ENCODE measurements at regions not wholly inside any gene's neighbourhood (a gene's known extent, or its start where the extent isn't known, plus 50 kb on each side); places are given as distances from the start of the nearest gene placed in this dataset.

GRCh38 chr1:60274422-60275290 is 201.1 kb upstream of the C1orf87 start:
- Histone ChIP-seq H3K9me3 (ENCODE audit: insufficient read depth, low read length) (no peaks in the 10 kb centered on the region), H3K4me3 (ENCODE audit: insufficient read length, low read depth) (no peak overlapping the region), H3K4me1 (ENCODE audit: insufficient read depth, insufficient read length) (no peaks in the 10 kb centered on the region), H3K9ac (ENCODE audit: insufficient read length, low read depth) (no peak overlapping the region), H3K36me3 (ENCODE audit: insufficient read depth, insufficient read length, low read length) (no peaks in the 10 kb centered on the region), H3K27me3 (ENCODE audit: insufficient read depth, insufficient read length) (no peaks in the 10 kb centered on the region)
- no peak for DNase-seq (ENCODE audit: low read depth, low spot score)
- TF ChIP-seq YY1 (IDR thresholded peaks at IDR 0.05; ENCODE audit: insufficient read depth, insufficient read length) (no peak), SUZ12 (IDR thresholded peaks at IDR 0.05; ENCODE audit: extremely low read depth, insufficient read depth, insufficient read length) (no peak), ZNF274 (IDR thresholded peaks at IDR 0.05; ENCODE audit: low read depth, low read length) (no peak)

GRCh38 chr1:60273185-60273584 is 199.6 kb upstream of the C1orf87 start:
- Histone ChIP-seq H3K27me3 (ENCODE audit: insufficient read depth, insufficient read length) (no peaks in the 10 kb centered on the region), H3K4me3 (ENCODE audit: insufficient read length, low read depth) (no peak overlapping the region), H3K9ac (ENCODE audit: insufficient read length, low read depth) (no peak overlapping the region), H3K9me3 (ENCODE audit: insufficient read depth, low read length) (no peaks in the 10 kb centered on the region), H3K36me3 (ENCODE audit: insufficient read depth, insufficient read length, low read length) (no peaks in the 10 kb centered on the region), H3K4me1 (ENCODE audit: insufficient read depth, insufficient read length) (no peaks in the 10 kb centered on the region)
- TF ChIP-seq ZNF274 (IDR thresholded peaks at IDR 0.05; ENCODE audit: low read depth, low read length): no peak
- DNase-seq (ENCODE audit: low read depth, low spot score): no peak

- H3K4me3 ChIP-seq (ENCODE audit: insufficient read length, low read depth): no peak overlapping the region
- no peaks in the 10 kb centered on the region for H3K27me3 ChIP-seq (ENCODE audit: insufficient read depth, insufficient read length)
- H3K4me1 ChIP-seq (ENCODE audit: insufficient read depth, insufficient read length): no peaks in the 10 kb centered on the region
- no peaks in the 10 kb centered on the region for H3K9me3 ChIP-seq (ENCODE audit: insufficient read depth, low read length)
- H3K36me3 ChIP-seq (ENCODE audit: insufficient read depth, insufficient read length, low read length): no peaks in the 10 kb centered on the region
- no peak overlapping the region for H3K9ac ChIP-seq (ENCODE audit: insufficient read length, low read depth)
- DNase-seq (ENCODE audit: low read depth, low spot score): no peak
- TF ChIP-seq YY1 (IDR thresholded peaks at IDR 0.05; ENCODE audit: insufficient read depth, insufficient read length) (no peak), ZNF274 (IDR thresholded peaks at IDR 0.05; ENCODE audit: low read depth, low read length) (no peak), SUZ12 (IDR thresholded peaks at IDR 0.05; ENCODE audit: extremely low read depth, insufficient read depth, insufficient read length) (no peak)
Observed at GRCh38 chr1:60271041-60271440, 197.5 kb upstream of the C1orf87 start.

- no peak for TF ChIP-seq ZNF274 (IDR thresholded peaks at IDR 0.05; ENCODE audit: low read depth, low read length)
- no peak for TF ChIP-seq YY1 (IDR thresholded peaks at IDR 0.05; ENCODE audit: insufficient read depth, insufficient read length)
- TF ChIP-seq SUZ12 (IDR thresholded peaks at IDR 0.05; ENCODE audit: extremely low read depth, insufficient read depth, insufficient read length): no peak
- Histone ChIP-seq H3K36me3 (ENCODE audit: insufficient read depth, insufficient read length, low read length) (no peaks in the 10 kb centered on the region), H3K27me3 (ENCODE audit: insufficient read depth, insufficient read length) (no peaks in the 10 kb centered on the region), H3K4me1 (ENCODE audit: insufficient read depth, insufficient read length) (no peaks in the 10 kb centered on the region), H3K4me3 (ENCODE audit: insufficient read length, low read depth) (no peak overlapping the region), H3K9ac (ENCODE audit: insufficient read length, low read depth) (no peak overlapping the region), H3K9me3 (ENCODE audit: insufficient read depth, low read length) (no peaks in the 10 kb centered on the region)
- no peak for DNase-seq (ENCODE audit: low read depth, low spot score)
Observed at GRCh38 chr1:60268451-60268850, 194.9 kb upstream of the C1orf87 start.

GRCh38 chr1:60265560-60266535 is 192.3 kb upstream of the C1orf87 start:
- DNase-seq (ENCODE audit: low read depth, low spot score): no peak
- H3K36me3 ChIP-seq (ENCODE audit: insufficient read depth, insufficient read length, low read length): no peaks in the 10 kb centered on the region
- H3K4me3 ChIP-seq (ENCODE audit: insufficient read length, low read depth): no peak overlapping the region
- no peak overlapping the region for H3K9ac ChIP-seq (ENCODE audit: insufficient read length, low read depth)
- TF ChIP-seq SUZ12 (IDR thresholded peaks at IDR 0.05; ENCODE audit: extremely low read depth, insufficient read depth, insufficient read length) (no peak), YY1 (IDR thresholded peaks at IDR 0.05; ENCODE audit: insufficient read depth, insufficient read length) (no peak), ZNF274 (IDR thresholded peaks at IDR 0.05; ENCODE audit: low read depth, low read length) (no peak)
- H3K27me3 ChIP-seq (ENCODE audit: insufficient read depth, insufficient read length): no peaks in the 10 kb centered on the region
- H3K9me3 ChIP-seq (ENCODE audit: insufficient read depth, low read length): no peaks in the 10 kb centered on the region
- H3K4me1 ChIP-seq (ENCODE audit: insufficient read depth, insufficient read length): no peaks in the 10 kb centered on the region

- Histone ChIP-seq H3K4me1 (ENCODE audit: insufficient read depth, insufficient read length) (no peaks in the 10 kb centered on the region), H3K27me3 (ENCODE audit: insufficient read depth, insufficient read length) (no peaks in the 10 kb centered on the region), H3K36me3 (ENCODE audit: insufficient read depth, insufficient read length, low read length) (no peaks in the 10 kb centered on the region), H3K4me3 (ENCODE audit: insufficient read length, low read depth) (no peak overlapping the region), H3K9ac (ENCODE audit: insufficient read length, low read depth) (no peak overlapping the region), H3K9me3 (ENCODE audit: insufficient read depth, low read length) (no peaks in the 10 kb centered on the region)
- TF ChIP-seq YY1 (IDR thresholded peaks at IDR 0.05; ENCODE audit: insufficient read depth, insufficient read length) (no peak), ZNF274 (IDR thresholded peaks at IDR 0.05; ENCODE audit: low read depth, low read length) (no peak), SUZ12 (IDR thresholded peaks at IDR 0.05; ENCODE audit: extremely low read depth, insufficient read depth, insufficient read length) (no peak)
- DNase-seq (ENCODE audit: low read depth, low spot score): no peak
Observed at GRCh38 chr1:60262701-60263100, 189.1 kb upstream of the C1orf87 start.

GRCh38 chr1:60257531-60257930 is 184.0 kb upstream of the C1orf87 start:
- TF ChIP-seq YY1 (IDR thresholded peaks at IDR 0.05; ENCODE audit: insufficient read depth, insufficient read length): no peak
- TF ChIP-seq SUZ12 (IDR thresholded peaks at IDR 0.05; ENCODE audit: extremely low read depth, insufficient read depth, insufficient read length): no peak
- no peak for TF ChIP-seq ZNF274 (IDR thresholded peaks at IDR 0.05; ENCODE audit: low read depth, low read length)
- no peaks in the 10 kb centered on the region for H3K36me3 ChIP-seq (ENCODE audit: insufficient read depth, insufficient read length, low read length)
- no peaks in the 10 kb centered on the region for H3K9me3 ChIP-seq (ENCODE audit: insufficient read depth, low read length)
- H3K4me3 ChIP-seq (ENCODE audit: insufficient read length, low read depth): no peak overlapping the region
- no peak for DNase-seq (ENCODE audit: low read depth, low spot score)
- no peak overlapping the region for H3K9ac ChIP-seq (ENCODE audit: insufficient read length, low read depth)
- no peaks in the 10 kb centered on the region for H3K4me1 ChIP-seq (ENCODE audit: insufficient read depth, insufficient read length)
- H3K27me3 ChIP-seq (ENCODE audit: insufficient read depth, insufficient read length): no peaks in the 10 kb centered on the region
